ENCODE measurements at regions not wholly inside any gene's neighbourhood (a gene's known extent, or its start where the extent isn't known, plus 50 kb on each side); places are given as distances from the start of the nearest gene placed in this dataset.

DNA sequence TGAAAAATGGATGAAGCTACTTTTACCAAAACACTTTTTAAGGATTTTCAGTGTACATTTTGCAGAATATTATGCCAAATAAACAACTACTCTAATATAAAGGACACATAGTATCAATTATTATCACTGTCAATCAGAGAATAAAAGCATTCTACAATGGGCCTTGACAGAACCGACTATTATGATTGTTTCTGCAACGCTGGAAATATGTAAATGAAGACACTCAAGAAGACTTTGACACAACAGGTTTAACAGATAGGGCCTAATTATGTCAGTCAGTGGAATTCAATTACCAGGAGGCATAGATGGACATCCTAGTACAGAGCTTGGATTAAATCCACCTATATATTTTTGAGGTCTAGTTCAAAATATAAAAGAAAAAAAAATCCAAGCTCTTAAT is 58.7 kb upstream of the SOX5 start:
- ATAC-seq (ENCODE audit: low read depth) (no peak), DNase-seq (ENCODE audit: low spot score) (no peak)
- H3K4me1 ChIP-seq (ENCODE audit: insufficient read depth, poor library complexity, severe bottlenecking) = no peaks in the 10 kb centered on the region
- no peaks in the 10 kb centered on the region for H3K36me3 ChIP-seq (ENCODE audit: low read depth)
- no peaks in the 10 kb centered on the region for H3K27me3 ChIP-seq (ENCODE audit: insufficient read depth, poor library complexity, severe bottlenecking)
- no peak overlapping the region for H3K4me3 ChIP-seq (ENCODE audit: severe bottlenecking)
- TF ChIP-seq, protein P1, sequence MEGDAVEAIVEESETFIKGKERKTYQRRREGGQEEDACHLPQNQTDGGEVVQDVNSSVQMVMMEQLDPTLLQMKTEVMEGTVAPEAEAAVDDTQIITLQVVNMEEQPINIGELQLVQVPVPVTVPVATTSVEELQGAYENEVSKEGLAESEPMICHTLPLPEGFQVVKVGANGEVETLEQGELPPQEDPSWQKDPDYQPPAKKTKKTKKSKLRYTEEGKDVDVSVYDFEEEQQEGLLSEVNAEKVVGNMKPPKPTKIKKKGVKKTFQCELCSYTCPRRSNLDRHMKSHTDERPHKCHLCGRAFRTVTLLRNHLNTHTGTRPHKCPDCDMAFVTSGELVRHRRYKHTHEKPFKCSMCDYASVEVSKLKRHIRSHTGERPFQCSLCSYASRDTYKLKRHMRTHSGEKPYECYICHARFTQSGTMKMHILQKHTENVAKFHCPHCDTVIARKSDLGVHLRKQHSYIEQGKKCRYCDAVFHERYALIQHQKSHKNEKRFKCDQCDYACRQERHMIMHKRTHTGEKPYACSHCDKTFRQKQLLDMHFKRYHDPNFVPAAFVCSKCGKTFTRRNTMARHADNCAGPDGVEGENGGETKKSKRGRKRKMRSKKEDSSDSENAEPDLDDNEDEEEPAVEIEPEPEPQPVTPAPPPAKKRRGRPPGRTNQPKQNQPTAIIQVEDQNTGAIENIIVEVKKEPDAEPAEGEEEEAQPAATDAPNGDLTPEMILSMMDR (IDR thresholded peaks at IDR 0.05; ENCODE audit: poor library complexity, severe bottlenecking) = no peak
- no peak overlapping the region for H3K27ac ChIP-seq (ENCODE audit: poor library complexity, severe bottlenecking)
- no peaks in the 10 kb centered on the region for H3K9me3 ChIP-seq (ENCODE audit: severe bottlenecking)

All from RWPE2 (cell line).